Stimulated activated naive CD4-positive, alpha-beta T cell (primary cell): ENCODE measurements at regions not wholly inside any gene's neighbourhood (a gene's known extent, or its start where the extent isn't known, plus 50 kb on each side); places are given as distances from the start of the nearest gene placed in this dataset.

Source experiments
- DNase-seq, 6 experiments: peaks; one replicate each; lab custom pipeline; 2025; lab: John Stamatoyannopoulos, UW

GRCh38 chr11:114758627-114759026 is 80.3 kb downstream of the NXPE2 start:
- DNase-seq: no peak

DNA sequence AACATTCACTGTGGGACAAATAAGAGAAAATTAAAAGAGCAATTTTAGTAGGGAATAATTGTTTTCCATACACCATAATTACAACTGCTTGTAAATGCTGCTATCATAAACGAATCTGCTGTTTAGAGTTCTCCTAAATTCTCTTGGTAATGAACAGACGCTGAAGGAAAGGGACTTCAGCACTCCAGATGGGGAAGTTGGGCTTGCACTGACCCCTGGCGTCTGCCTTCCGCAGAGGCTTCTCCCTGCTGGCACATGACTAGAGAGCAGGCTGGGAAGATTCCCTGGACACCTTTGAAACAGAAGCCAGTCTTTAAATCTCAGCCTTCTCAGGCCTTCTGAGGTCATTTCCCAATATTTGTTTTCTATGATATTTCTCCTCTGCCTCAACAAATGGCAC is 84.1 kb downstream of the NXPE2 start:
- peak in 1 of 6 experiments; percentile 2 for DNase-seq

DNA sequence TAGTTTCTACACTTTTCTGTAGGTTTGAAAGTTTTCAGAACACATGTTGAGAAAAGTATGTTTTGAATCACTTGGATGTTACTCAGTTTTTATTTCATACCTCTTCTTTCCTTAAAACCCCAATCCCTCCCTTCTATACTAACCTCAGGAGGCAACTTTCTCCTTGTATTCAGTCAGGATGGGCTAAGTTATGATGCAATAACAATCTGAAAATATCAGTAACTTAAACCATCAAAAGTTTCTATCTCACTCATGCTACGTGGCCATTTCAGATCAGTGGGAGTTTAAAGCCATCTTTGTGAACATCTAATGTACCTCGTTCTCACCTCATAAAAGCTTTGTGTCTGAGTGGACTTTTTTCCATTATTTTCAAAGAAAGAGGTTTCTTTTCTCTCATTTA is 86.2 kb downstream of the NXPE2 start:
- DNase-seq: no peak

DNA sequence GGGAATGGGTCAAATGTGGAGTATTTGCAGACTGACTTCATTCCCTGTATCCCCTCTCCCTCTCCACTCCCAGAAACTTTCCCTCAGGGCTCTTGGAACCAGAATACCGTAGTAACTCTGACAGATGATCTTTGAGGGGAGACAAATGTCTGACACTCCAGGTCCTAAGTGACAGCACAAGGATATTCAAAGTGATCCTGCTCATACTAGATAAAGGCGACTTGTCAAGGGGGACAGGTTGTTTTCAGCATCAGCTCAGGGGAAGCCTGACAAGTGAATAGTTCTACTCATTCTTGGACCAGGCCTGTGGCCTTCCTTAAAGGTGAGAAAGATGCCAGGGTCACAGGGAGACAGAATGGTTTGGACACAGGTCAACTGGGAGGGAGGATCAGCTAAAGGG is 92.8 kb downstream of the NXPE2 start:
- no peak for DNase-seq

- DNase-seq: no peak
Measured at GRCh38 chr11:114773541-114774338, 95.4 kb downstream of the NXPE2 start.

- DNase-seq: no peak
Measured at GRCh38 chr11:114774599-114775361, 96.5 kb downstream of the NXPE2 start.

DNA sequence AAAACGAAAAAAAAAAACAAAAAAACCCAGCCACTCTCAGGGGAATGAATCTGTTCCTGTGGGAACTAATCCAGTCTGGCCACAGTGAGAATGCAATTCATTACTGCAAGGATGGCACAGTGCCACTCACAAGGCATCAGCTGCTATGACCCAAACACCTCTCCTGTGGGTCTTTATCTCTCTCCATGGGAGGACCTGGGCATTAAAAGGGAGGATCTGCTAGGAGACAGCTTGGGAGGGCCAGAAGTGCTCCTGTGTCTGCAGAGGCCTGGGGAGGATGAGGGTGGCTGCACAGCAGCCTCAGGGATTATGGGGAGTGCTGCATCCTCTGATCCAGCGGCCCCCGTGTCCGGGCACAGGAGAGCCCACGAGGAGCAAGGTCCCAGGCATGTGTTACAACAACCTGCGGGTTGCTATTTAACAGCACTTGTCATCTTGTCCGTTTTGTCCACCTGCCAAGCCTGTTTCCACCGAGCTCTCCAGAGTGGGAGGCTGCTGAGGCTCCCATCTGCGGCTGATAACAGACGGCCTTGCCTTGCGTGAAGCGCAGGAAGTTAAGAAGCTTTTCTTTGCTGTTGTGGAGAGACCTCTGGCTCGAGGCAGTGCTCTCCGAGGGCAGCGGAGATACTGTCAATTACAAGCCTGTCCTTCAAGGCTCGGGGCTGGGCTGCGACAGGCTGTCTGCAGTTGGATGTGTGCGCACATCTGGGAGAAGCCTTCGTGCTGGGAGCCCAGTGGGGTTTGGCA is 97.7 kb downstream of the NXPE2 start:
- no peak for DNase-seq

- DNase-seq: no peak
Measured at GRCh38 chr11:114776956-114777355, 98.6 kb downstream of the NXPE2 start.

DNA sequence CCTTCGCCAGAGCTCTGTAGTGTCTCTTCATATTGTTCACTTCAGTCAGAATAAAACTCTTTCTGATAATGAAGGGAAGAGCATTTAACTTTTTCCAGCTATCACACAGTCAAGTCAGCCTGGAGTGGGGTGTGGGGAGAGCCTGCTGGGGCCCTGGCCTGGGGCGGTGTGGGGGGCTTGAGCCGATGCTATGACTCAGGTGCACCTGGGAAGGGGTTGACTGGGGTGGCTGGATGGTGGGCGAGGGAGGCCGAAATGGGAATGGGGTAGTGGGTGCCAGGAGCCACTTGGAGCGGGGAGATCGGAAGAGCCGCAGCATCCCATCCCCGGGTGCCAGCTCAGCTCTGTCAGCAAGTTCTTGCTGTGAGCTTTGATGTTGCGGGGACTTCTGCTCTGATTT is 100.9 kb downstream of the NXPE2 start:
- DNase-seq: no peak

- DNase-seq: no peak
Measured at GRCh38 chr11:114782650-114783310, 104.5 kb downstream of the NXPE2 start.

- no peak for DNase-seq
Measured at GRCh38 chr11:114783805-114784204, 105.5 kb downstream of the NXPE2 start.

GRCh38 chr11:114784216-114784615 is 105.9 kb downstream of the NXPE2 start:
- no peak for DNase-seq

- DNase-seq: no peak
Measured at GRCh38 chr11:114784891-114785290, 106.6 kb downstream of the NXPE2 start.

DNA sequence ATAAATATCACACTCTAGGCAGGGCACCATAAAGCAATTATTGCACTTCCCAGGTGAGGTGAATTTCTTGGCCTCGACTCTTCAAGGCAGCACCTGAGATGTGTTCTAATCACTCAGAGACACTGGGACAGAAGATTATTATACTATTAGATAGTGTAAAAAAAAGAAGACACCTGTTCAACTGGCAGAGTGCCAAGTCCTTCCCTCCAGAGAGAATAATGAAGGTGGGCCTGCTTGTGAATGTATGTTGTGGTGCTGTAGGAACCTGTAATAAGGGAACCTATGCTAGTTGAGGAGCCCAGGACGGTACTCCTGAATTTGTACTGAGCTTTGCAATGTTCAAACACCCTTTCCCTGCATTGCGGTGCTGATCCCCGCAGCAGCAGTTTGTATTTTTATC is 107.5 kb downstream of the NXPE2 start:
- no peak for DNase-seq

- no peak for DNase-seq
Measured at GRCh38 chr11:114787126-114787525, 108.8 kb downstream of the NXPE2 start.

GRCh38 chr11:114790910-114791309 is 112.6 kb downstream of the NXPE2 start:
- DNase-seq: no peak

DNA sequence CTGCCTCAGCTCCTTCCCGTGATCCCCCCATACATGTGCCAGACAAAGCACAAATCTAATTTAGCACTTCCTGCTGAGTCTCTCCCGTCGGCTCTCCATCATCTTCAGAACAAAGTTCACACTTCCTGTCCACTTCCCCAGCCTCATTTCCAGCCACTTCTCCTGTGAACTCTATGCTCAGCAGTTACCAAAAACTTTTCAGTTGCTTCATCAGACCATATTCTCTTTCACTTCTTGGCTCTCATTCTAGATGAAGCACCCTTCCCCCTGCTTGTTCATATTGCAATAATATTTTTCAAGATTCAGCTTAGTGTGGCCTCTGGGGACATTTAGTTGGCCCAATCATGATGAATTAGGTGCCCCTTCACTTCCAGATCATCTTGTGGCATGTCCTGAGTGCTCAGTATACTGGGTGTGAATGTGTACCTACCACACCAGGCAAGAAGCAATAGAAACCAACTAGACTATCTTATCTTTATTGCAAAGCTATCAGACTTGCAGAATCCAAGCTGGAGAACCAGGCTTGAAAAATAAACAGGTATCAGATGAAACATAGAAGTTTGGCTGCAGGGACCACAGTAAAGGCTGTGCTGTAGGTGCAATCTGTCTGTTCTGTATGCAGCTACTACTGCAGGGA is 115.8 kb downstream of the NXPE2 start:
- no peak for DNase-seq

GRCh38 chr11:114796954-114797721 is 118.8 kb downstream of the NXPE2 start:
- no peak for DNase-seq

GRCh38 chr11:114799476-114799875 is 121.1 kb downstream of the NXPE2 start:
- no peak for DNase-seq

DNA sequence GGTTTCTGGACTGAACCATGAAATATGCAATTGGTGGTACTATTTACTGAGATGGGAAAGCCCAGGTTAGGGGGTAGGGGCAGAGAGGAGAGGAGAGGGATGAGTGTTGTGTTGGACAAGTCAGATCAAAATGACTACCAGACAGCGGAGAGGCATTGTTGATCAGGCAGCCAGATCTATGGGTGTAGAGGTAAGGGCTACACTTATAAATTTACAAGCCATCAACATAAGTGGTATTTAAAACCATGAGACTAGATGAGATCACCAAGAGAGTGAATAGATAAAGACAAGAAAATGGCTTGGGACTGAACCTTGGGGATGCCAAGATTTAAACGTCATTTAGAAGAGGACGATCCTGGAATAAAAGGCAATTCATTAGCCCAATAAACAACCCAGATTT is 123.4 kb downstream of the NXPE2 start:
- no peak for DNase-seq

DNA sequence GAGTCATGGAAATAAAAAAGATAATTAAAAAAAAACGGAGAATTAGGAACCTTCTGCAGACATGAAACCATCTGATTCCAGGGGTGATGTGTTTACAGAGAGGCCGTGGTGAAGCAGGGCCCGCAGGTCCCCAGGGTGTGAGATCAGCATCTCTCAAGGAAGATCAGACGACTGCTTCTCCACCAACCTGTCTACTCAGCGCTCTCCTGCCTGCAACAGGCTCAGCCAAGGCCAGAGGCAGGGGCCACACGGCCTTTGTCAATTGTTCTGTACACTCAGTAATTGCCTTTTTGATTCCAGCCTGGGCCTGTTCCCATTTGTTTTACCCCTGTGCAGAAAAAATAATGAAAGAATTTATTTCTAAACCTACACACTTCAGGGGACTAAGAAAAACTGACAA is 124.6 kb downstream of the NXPE2 start:
- DNase-seq: no peak
